Prostate gland (tissue), 2 donors: ENCODE measurements at regions not wholly inside any gene's neighbourhood (a gene's known extent, or its start where the extent isn't known, plus 50 kb on each side); places are given as distances from the start of the nearest gene placed in this dataset.

ENCODE experiments used
- POLR2AphosphoS5 ChIP-seq: sonication (generic); formaldehyde crosslinking; IDR thresholded peaks from one replicate; pipeline ENCODE4 v1.6.1; 2017; ENCODE audit warnings: antibody characterized with exemption
- TF ChIP-seq, protein P1 (sequence below), 4 experiments: fragments of 200-600 bp in 2 of 4; fragments of 450-650 bp in 2 of 4; sonication (generic) in 2 of 4; IDR thresholded peaks; 1 replicate in 3 of 4; 2 replicates in 1 of 4; pipeline ENCODE4 v1.5.1; 2016 to 2019; ENCODE audit warnings: antibody characterized with exemption in 4 of 4, mild to moderate bottlenecking in 2 of 4, moderate library complexity in 2 of 4

DNA sequence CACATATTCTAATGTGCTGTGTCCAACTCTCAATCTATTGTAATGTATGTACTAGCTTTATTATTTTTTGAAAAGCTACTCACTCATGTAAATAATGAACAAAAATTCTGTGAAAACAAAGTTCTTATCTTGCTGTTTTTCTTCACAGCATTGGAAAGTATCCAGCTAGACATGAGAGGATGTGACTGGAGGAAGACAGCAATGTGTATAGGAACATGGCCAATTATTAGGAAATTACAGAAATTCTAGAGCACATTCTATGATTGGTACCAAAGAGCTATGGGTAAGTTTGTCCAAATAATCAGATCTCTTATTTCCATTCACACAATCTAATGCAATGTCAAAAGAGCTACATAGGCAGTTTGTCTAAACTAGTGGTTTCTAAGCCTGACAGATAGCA lies 1100.2 kb downstream of the FSCB start:
- TF ChIP-seq, protein P1, sequence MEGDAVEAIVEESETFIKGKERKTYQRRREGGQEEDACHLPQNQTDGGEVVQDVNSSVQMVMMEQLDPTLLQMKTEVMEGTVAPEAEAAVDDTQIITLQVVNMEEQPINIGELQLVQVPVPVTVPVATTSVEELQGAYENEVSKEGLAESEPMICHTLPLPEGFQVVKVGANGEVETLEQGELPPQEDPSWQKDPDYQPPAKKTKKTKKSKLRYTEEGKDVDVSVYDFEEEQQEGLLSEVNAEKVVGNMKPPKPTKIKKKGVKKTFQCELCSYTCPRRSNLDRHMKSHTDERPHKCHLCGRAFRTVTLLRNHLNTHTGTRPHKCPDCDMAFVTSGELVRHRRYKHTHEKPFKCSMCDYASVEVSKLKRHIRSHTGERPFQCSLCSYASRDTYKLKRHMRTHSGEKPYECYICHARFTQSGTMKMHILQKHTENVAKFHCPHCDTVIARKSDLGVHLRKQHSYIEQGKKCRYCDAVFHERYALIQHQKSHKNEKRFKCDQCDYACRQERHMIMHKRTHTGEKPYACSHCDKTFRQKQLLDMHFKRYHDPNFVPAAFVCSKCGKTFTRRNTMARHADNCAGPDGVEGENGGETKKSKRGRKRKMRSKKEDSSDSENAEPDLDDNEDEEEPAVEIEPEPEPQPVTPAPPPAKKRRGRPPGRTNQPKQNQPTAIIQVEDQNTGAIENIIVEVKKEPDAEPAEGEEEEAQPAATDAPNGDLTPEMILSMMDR (IDR thresholded peaks at IDR 0.05): no peak
- no peak for TF ChIP-seq POLR2AphosphoS5
